ENCODE measurements at regions not wholly inside any gene's neighbourhood (a gene's known extent, or its start where the extent isn't known, plus 50 kb on each side); places are given as distances from the start of the nearest gene placed in this dataset.

DNA sequence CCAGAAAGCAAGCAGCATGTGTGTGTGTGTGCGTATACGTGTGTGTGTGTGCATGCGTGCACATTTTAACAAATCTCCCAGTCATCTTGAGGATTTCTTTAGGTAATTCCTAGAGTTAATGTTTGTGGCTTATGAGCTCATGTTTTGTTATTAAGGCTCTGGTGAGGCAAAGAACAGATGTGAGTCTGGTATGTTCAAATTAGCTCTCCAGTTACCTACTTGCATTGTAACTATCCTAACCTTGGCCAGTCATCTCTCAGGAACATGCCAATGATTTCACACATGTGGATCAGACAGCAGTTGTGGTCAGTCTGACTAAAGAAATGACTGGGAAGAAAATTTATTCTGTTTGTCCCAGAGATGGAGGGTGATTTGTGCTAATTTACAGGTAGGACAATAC is 163.1 kb downstream of the IZUMO3 start:
- no peaks in the 10 kb centered on the region for H3K4me1 ChIP-seq
- H3K36me3 ChIP-seq: no peaks in the 10 kb centered on the region
- in situ Hi-C loops (cut with MboI; ENCODE audit: low sequenced_read_pairs in 4 of 4): no loop called here
- TF ChIP-seq, protein P1, sequence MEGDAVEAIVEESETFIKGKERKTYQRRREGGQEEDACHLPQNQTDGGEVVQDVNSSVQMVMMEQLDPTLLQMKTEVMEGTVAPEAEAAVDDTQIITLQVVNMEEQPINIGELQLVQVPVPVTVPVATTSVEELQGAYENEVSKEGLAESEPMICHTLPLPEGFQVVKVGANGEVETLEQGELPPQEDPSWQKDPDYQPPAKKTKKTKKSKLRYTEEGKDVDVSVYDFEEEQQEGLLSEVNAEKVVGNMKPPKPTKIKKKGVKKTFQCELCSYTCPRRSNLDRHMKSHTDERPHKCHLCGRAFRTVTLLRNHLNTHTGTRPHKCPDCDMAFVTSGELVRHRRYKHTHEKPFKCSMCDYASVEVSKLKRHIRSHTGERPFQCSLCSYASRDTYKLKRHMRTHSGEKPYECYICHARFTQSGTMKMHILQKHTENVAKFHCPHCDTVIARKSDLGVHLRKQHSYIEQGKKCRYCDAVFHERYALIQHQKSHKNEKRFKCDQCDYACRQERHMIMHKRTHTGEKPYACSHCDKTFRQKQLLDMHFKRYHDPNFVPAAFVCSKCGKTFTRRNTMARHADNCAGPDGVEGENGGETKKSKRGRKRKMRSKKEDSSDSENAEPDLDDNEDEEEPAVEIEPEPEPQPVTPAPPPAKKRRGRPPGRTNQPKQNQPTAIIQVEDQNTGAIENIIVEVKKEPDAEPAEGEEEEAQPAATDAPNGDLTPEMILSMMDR (IDR thresholded peaks at IDR 0.05 in 4 of 5, conservative IDR thresholded peaks at IDR 0.05 in 1 of 5): no peak
- TF ChIP-seq POLR2A (IDR thresholded peaks at IDR 0.05): no peak
- DNase-seq: no peak
- ATAC-seq: no peak
- no peak overlapping the region for H3K27ac ChIP-seq
- no peaks in the 10 kb centered on the region for H3K27me3 ChIP-seq
- intact Hi-C loops (cut with DNase I; ENCODE audit: low total_unique reads): no loop called here
- no peak overlapping the region for H3K4me3 ChIP-seq
- no peaks in the 10 kb centered on the region for H3K9me3 ChIP-seq

DNA sequence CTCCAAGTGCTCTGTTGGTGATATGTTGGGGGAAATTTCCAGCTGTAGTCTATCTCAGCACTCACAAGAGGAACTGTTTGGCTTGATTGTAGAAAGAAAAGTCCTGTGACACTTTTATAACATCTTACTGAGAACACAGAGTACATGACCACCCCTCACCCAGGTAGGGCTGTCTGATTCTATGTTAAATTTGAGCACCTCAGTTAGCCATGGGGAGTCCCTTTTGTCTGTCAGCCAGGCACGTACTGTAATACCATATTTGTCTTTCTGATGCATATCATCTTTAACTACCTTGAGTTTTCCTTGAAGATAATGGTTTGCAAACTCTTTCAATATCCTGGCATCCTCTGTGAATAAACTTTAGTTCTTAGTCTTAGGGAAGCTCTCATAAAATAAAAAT is 164.5 kb downstream of the IZUMO3 start:
- TF ChIP-seq, protein P1 (IDR thresholded peaks at IDR 0.05 in 4 of 5, conservative IDR thresholded peaks at IDR 0.05 in 1 of 5): no peak
- TF ChIP-seq POLR2A (IDR thresholded peaks at IDR 0.05): no peak
- no peaks in the 10 kb centered on the region for H3K9me3 ChIP-seq
- H3K27me3 ChIP-seq: no peaks in the 10 kb centered on the region
- in situ Hi-C loops (cut with MboI; ENCODE audit: low sequenced_read_pairs in 4 of 4): no loop called here
- no peaks in the 10 kb centered on the region for H3K36me3 ChIP-seq
- intact Hi-C loops (cut with DNase I; ENCODE audit: low total_unique reads): no loop called here
- H3K27ac ChIP-seq: no peak overlapping the region
- DNase-seq: no peak
- ATAC-seq: no peak
- no peak overlapping the region for H3K4me3 ChIP-seq
- no peaks in the 10 kb centered on the region for H3K4me1 ChIP-seq

DNA sequence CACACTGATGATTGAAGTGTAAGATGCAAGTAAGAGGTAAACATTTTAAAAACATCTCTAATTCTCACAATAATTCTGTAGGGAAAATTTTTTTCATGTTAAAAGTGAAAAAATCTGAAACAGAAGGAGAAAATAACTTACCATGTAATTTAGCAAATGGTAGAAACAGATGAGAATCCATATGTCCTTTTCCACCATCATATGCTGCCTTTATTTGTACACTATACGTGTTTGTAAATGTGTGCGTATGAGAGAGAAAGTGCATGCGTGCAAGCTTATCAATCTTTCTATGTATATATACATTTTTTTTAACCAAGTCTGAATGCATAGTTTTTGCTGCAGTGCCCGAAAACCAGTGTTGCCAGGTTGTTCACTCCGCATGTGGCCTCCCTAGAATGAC is 186.7 kb downstream of the IZUMO3 start:
- TF ChIP-seq, protein P1 (IDR thresholded peaks at IDR 0.05 in 4 of 5, conservative IDR thresholded peaks at IDR 0.05 in 1 of 5): no peak
- no peak for TF ChIP-seq POLR2A (IDR thresholded peaks at IDR 0.05)
- no peak overlapping the region for H3K4me3 ChIP-seq
- intact Hi-C loops (cut with DNase I; ENCODE audit: low total_unique reads) (no loop called here), in situ Hi-C loops (cut with MboI; ENCODE audit: low sequenced_read_pairs in 4 of 4) (no loop called here)
- no peak overlapping the region for H3K27ac ChIP-seq
- no peaks in the 10 kb centered on the region for H3K9me3 ChIP-seq
- H3K36me3 ChIP-seq: no peaks in the 10 kb centered on the region
- H3K27me3 ChIP-seq: no peaks in the 10 kb centered on the region
- DNase-seq (no peak), ATAC-seq (no peak)
- no peaks in the 10 kb centered on the region for H3K4me1 ChIP-seq

DNA sequence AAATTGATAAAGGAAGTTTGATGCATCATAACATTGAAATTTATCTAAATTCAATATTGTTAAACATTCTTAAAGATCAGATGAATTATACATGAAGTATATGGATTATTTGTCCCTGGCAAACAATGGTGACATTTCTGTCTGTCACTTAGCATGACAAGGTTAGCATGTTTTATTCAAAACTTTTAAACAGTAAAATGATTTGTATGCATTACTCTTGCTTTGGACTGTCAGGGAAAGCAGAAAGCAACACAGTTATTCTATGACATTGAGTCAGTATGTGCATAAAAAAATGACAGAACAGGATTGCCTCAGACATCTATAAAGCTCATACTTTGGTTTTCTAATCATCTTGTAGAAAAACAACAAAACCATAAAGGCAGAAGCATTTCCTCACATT is 193.7 kb downstream of the IZUMO3 start:
- DNase-seq: no peak
- in situ Hi-C loops (cut with MboI; ENCODE audit: low sequenced_read_pairs in 4 of 4): no loop called here

DNA sequence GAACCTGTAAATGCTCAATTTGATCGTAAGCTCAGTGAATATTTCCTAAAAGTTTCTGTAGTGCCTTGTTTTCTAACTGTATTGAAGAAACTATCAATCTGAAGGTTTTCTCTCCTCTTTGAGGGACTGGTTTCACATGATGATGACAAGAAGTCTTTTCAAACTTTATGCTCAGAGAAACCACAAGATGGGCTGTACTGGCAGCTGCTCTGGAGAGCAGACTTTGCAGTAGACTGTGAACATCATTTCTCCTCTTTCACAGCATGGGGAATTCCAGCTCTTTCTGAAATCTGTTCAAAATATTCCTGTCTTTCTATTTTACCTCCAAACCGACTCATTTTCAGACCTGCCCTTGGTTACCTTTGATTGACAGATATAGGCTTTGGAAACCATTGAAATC is 194.4 kb downstream of the IZUMO3 start:
- no peak overlapping the region for H3K27ac ChIP-seq
- TF ChIP-seq POLR2A (IDR thresholded peaks at IDR 0.05): no peak
- no peaks in the 10 kb centered on the region for H3K27me3 ChIP-seq
- H3K4me3 ChIP-seq: no peak overlapping the region
- H3K36me3 ChIP-seq: no peaks in the 10 kb centered on the region
- DNase-seq (no peak), ATAC-seq (no peak)
- H3K9me3 ChIP-seq: no peaks in the 10 kb centered on the region
- H3K4me1 ChIP-seq: no peaks in the 10 kb centered on the region
- in situ Hi-C loops (cut with MboI; ENCODE audit: low sequenced_read_pairs in 4 of 4) (no loop called here), intact Hi-C loops (cut with DNase I; ENCODE audit: low total_unique reads) (no loop called here)

More for the DNA sequence above, 193.7 kb downstream of the IZUMO3 start:
- TF ChIP-seq POLR2A (IDR thresholded peaks at IDR 0.05): no peak
- TF ChIP-seq, protein P1 (IDR thresholded peaks at IDR 0.05 in 4 of 5, conservative IDR thresholded peaks at IDR 0.05 in 1 of 5): no peak
- Histone ChIP-seq H3K27me3 (no peaks in the 10 kb centered on the region), H3K4me3 (no peak overlapping the region), H3K9me3 (no peaks in the 10 kb centered on the region), H3K36me3 (no peaks in the 10 kb centered on the region), H3K4me1 (no peaks in the 10 kb centered on the region), H3K27ac (no peak overlapping the region)
- intact Hi-C loops (cut with DNase I; ENCODE audit: low total_unique reads): no loop called here
- ATAC-seq: no peak

All from gastrocnemius medialis (tissue), 4 donors.